ENCODE measurements at regions not wholly inside any gene's neighbourhood (a gene's known extent, or its start where the extent isn't known, plus 50 kb on each side); places are given as distances from the start of the nearest gene placed in this dataset.
"Not testable (repeated sequence)": the region's sequence is repeated elsewhere in the genome, so short reads cannot be mapped to it uniquely, and the experiment has no call there.

- H3K36me3 Mint-ChIP-seq (ENCODE audit: low read depth, unreplicated experiment): not testable (repeated sequence)
Observed at GRCh38 chr1:146704162-146704724, 233.9 kb upstream of the NBPF12 start.

DNA sequence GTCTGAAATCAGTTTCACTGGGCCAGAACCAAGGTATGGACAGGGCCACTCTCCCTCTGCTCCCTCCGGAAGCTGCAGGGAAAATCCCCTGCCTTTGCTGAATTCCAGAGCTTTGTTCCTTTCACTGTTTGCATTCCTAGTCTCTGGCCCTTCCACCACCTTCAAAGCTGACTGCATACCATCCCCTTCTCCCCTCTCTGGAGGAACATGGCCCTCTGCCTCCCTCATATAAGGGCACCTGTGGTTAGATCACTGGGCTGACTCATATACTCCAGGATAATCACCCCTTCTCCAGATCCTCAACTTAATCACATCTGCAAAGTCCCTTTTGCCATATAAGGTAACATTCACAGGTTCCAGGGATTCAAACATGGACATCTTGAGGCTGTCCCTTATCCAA, 236.8 kb upstream of the NBPF12 start:
- not testable (repeated sequence) for DNase-seq (ENCODE audit: low spot score); H3K4me1 Mint-ChIP-seq (ENCODE audit: unreplicated experiment); H3K36me3 Mint-ChIP-seq (ENCODE audit: low read depth, unreplicated experiment); H3K4me3 Mint-ChIP-seq (ENCODE audit: unreplicated experiment); H3K27ac Mint-ChIP-seq (ENCODE audit: unreplicated experiment); H3K9me3 Mint-ChIP-seq (ENCODE audit: unreplicated experiment); H3K27me3 Mint-ChIP-seq (ENCODE audit: unreplicated experiment)

More at GRCh38 chr1:146704162-146704724, 233.9 kb upstream of the NBPF12 start:
- H3K9me3 Mint-ChIP-seq (ENCODE audit: unreplicated experiment); H3K4me1 Mint-ChIP-seq (ENCODE audit: unreplicated experiment); H3K27me3 Mint-ChIP-seq (ENCODE audit: unreplicated experiment); DNase-seq (ENCODE audit: low spot score); H3K27ac Mint-ChIP-seq (ENCODE audit: unreplicated experiment); H3K4me3 Mint-ChIP-seq (ENCODE audit: unreplicated experiment): not testable (repeated sequence)

- DNase-seq (ENCODE audit: low spot score); H3K27ac Mint-ChIP-seq (ENCODE audit: unreplicated experiment); H3K4me1 Mint-ChIP-seq (ENCODE audit: unreplicated experiment); H3K9me3 Mint-ChIP-seq (ENCODE audit: unreplicated experiment); H3K36me3 Mint-ChIP-seq (ENCODE audit: low read depth, unreplicated experiment); H3K4me3 Mint-ChIP-seq (ENCODE audit: unreplicated experiment); H3K27me3 Mint-ChIP-seq (ENCODE audit: unreplicated experiment): not testable (repeated sequence)
Observed at GRCh38 chr1:146695388-146695787, 242.7 kb upstream of the NBPF12 start.

GRCh38 chr1:146691798-146692197, 246.3 kb upstream of the NBPF12 start:
- not testable (repeated sequence) for H3K36me3 Mint-ChIP-seq (ENCODE audit: low read depth, unreplicated experiment); H3K9me3 Mint-ChIP-seq (ENCODE audit: unreplicated experiment); H3K4me1 Mint-ChIP-seq (ENCODE audit: unreplicated experiment); H3K27me3 Mint-ChIP-seq (ENCODE audit: unreplicated experiment); H3K27ac Mint-ChIP-seq (ENCODE audit: unreplicated experiment); DNase-seq (ENCODE audit: low spot score); H3K4me3 Mint-ChIP-seq (ENCODE audit: unreplicated experiment)

DNA sequence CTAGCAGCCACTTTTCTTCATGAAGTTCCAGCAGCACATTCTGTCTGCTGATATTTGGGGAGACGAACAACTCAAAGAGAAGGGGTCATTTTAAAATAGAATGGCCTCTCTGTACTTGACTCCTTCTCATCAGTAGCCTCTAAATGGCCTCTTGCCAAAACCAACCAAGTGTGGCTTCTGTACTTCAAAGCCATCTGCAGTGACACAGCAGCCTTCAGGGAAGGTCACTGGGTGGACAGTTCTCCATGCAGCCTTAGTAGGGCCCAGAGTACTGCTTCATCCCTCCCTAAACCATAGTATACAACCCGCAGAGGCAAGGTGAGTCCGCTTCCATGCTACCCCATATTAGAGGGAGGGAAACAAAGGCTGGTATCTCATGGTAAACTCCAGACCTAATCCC, 249.2 kb upstream of the NBPF12 start:
- DNase-seq (ENCODE audit: low spot score); H3K4me3 Mint-ChIP-seq (ENCODE audit: unreplicated experiment); H3K4me1 Mint-ChIP-seq (ENCODE audit: unreplicated experiment); H3K36me3 Mint-ChIP-seq (ENCODE audit: low read depth, unreplicated experiment); H3K27me3 Mint-ChIP-seq (ENCODE audit: unreplicated experiment); H3K27ac Mint-ChIP-seq (ENCODE audit: unreplicated experiment); H3K9me3 Mint-ChIP-seq (ENCODE audit: unreplicated experiment): not testable (repeated sequence)

DNA sequence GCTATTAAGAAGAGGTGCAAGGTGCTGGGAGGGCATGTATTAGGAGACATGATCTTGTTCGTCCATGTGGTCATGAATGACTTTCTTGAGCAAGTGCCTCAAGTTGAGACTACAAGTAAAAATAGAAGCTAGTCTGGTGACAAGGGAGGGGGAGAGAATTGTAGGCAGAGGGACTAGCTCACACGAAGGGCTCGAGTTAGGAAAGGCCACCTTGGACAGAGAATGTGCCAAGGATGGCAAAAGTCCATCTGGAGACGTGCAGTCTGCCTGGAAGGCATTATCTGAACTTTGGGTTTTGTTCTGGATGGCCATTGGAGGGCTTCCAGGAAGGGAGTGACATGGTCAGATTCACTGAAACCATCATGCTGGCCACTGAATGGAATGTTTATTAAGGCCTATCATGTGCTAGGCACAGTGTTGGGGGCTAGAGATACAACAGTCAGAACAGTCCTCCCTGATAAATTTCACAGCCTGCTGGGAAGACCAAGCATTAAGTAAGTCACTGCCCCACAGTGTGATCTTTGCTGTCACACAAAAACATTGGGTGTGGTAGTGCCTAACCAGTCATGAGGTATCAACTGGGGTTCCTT, 251.3 kb upstream of the NBPF12 start:
- not testable (repeated sequence) for H3K4me1 Mint-ChIP-seq (ENCODE audit: unreplicated experiment); DNase-seq (ENCODE audit: low spot score); H3K36me3 Mint-ChIP-seq (ENCODE audit: low read depth, unreplicated experiment); H3K27me3 Mint-ChIP-seq (ENCODE audit: unreplicated experiment); H3K4me3 Mint-ChIP-seq (ENCODE audit: unreplicated experiment); H3K27ac Mint-ChIP-seq (ENCODE audit: unreplicated experiment); H3K9me3 Mint-ChIP-seq (ENCODE audit: unreplicated experiment)

DNA sequence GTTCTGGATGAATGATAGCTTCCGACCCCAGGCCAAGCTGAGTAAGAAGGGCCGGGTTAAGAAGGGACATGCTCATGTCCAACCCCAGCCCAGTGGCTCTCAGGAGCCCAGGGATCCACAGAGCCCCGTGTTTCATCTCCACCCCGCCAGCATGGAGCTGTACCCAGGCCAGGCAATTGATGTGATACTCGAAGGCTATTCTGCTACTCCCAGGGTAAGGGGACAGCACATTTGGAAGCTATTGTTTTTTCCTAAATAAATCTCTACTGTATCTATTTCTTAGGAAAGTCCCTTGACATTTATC, 255.0 kb upstream of the NBPF12 start:
- not testable (repeated sequence) for H3K4me3 Mint-ChIP-seq (ENCODE audit: unreplicated experiment); H3K4me1 Mint-ChIP-seq (ENCODE audit: unreplicated experiment); H3K27ac Mint-ChIP-seq (ENCODE audit: unreplicated experiment); H3K27me3 Mint-ChIP-seq (ENCODE audit: unreplicated experiment); H3K9me3 Mint-ChIP-seq (ENCODE audit: unreplicated experiment); H3K36me3 Mint-ChIP-seq (ENCODE audit: low read depth, unreplicated experiment); DNase-seq (ENCODE audit: low spot score)

GRCh38 chr1:146682227-146683125, 255.6 kb upstream of the NBPF12 start:
- H3K4me3 Mint-ChIP-seq (ENCODE audit: unreplicated experiment); H3K4me1 Mint-ChIP-seq (ENCODE audit: unreplicated experiment); H3K9me3 Mint-ChIP-seq (ENCODE audit: unreplicated experiment); H3K27ac Mint-ChIP-seq (ENCODE audit: unreplicated experiment); H3K36me3 Mint-ChIP-seq (ENCODE audit: low read depth, unreplicated experiment); DNase-seq (ENCODE audit: low spot score); H3K27me3 Mint-ChIP-seq (ENCODE audit: unreplicated experiment): not testable (repeated sequence)

- not testable (repeated sequence) for H3K4me1 Mint-ChIP-seq (ENCODE audit: unreplicated experiment); H3K36me3 Mint-ChIP-seq (ENCODE audit: low read depth, unreplicated experiment); H3K27ac Mint-ChIP-seq (ENCODE audit: unreplicated experiment); H3K9me3 Mint-ChIP-seq (ENCODE audit: unreplicated experiment); H3K4me3 Mint-ChIP-seq (ENCODE audit: unreplicated experiment); H3K27me3 Mint-ChIP-seq (ENCODE audit: unreplicated experiment); DNase-seq (ENCODE audit: low spot score)
Observed at GRCh38 chr1:146673729-146674299, 264.3 kb upstream of the NBPF12 start.

- not testable (repeated sequence) for H3K27ac Mint-ChIP-seq (ENCODE audit: unreplicated experiment); H3K27me3 Mint-ChIP-seq (ENCODE audit: unreplicated experiment); H3K9me3 Mint-ChIP-seq (ENCODE audit: unreplicated experiment); H3K4me1 Mint-ChIP-seq (ENCODE audit: unreplicated experiment); H3K4me3 Mint-ChIP-seq (ENCODE audit: unreplicated experiment); DNase-seq (ENCODE audit: low spot score); H3K36me3 Mint-ChIP-seq (ENCODE audit: low read depth, unreplicated experiment)
Observed at GRCh38 chr1:146672608-146673007, 265.5 kb upstream of the NBPF12 start.

DNA sequence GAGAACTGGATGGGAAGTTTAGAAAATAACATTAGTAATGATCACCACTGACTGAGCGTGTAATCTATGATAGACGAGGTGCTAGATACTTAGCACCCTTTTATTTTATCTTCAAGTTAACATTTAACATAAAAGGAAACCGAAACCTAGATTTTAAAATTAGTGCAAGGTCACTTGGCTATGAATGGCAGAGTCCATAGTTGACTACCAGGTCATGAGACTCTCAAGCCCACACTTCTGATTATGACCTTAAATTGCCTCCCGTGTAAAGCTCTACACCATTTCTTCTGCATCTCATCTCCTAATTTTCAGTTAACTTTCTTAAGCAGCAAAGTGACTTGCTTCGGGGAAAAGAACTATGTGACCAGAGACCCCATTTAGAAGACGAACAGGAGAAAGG, 266.5 kb upstream of the NBPF12 start:
- DNase-seq (ENCODE audit: low spot score); H3K27ac Mint-ChIP-seq (ENCODE audit: unreplicated experiment); H3K4me1 Mint-ChIP-seq (ENCODE audit: unreplicated experiment); H3K4me3 Mint-ChIP-seq (ENCODE audit: unreplicated experiment); H3K9me3 Mint-ChIP-seq (ENCODE audit: unreplicated experiment); H3K27me3 Mint-ChIP-seq (ENCODE audit: unreplicated experiment); H3K36me3 Mint-ChIP-seq (ENCODE audit: low read depth, unreplicated experiment): not testable (repeated sequence)

All from endothelial cell (in vitro differentiated cells).